HEK293 (cell line): ENCODE measurements at regions not wholly inside any gene's neighbourhood (a gene's known extent, or its start where the extent isn't known, plus 50 kb on each side); places are given as distances from the start of the nearest gene placed in this dataset.

ENCODE experiments used
- CTCF ChIA-PET: fragments of 350-600 bp; formaldehyde crosslinking; extraction: SDS; loops from one replicate; lab custom pipeline; 2021; ENCODE audit warnings: antibody characterized with exemption; lab: Yijun Ruan, JAX
- POLR2A ChIA-PET: fragments of 300-600 bp; formaldehyde crosslinking; extraction: SDS; loops from one replicate; lab custom pipeline; 2020; ENCODE audit warnings: antibody characterized with exemption, inconsistent platforms; lab: Yijun Ruan, JAX
- H3K27ac ChIP-seq: fragments of 200-500 bp; sonication (Bioruptor generic); 2 replicates; pipeline ENCODE4 v1.5.1; 2014; ENCODE audit warnings: low read depth, low read length, control low read depth, inconsistent platforms; ENCODE audit errors: extremely low read depth
- H3K36me3 ChIP-seq, 2 experiments: fragments of 200-500 bp in 1 of 2; sonication (Bioruptor generic) in 1 of 2; 1 replicate in 1 of 2; 2 replicates in 1 of 2; pipeline ENCODE4 v1.5.1; 2014 to 2017; ENCODE audit warnings: inconsistent platforms in 2 of 2, low read length in 2 of 2; ENCODE audit not compliant: control insufficient read depth in 2 of 2, insufficient read depth in 1 of 2
- H3K4me1 ChIP-seq: fragments of 200-500 bp; sonication (Bioruptor generic); 2 replicates; pipeline ENCODE4 v1.5.1; 2014; ENCODE audit warnings: mild to moderate bottlenecking, low read length, inconsistent platforms; ENCODE audit not compliant: control insufficient read depth, insufficient read depth
- H3K4me3 ChIP-seq: 2 replicates; pipeline ENCODE4 v1.5.1; 2011; ENCODE audit warnings: low read depth, mild to moderate bottlenecking, control low read depth, low read length, moderate library complexity
- H3K9me3 ChIP-seq: fragments of 200-500 bp; sonication (Bioruptor generic); 2 replicates; pipeline ENCODE4 v1.5.1; 2014; ENCODE audit warnings: low read depth, low read length, inconsistent platforms; ENCODE audit not compliant: control insufficient read depth, insufficient read depth
- GFI1B ChIP-seq: fragments of 450-650 bp; formaldehyde crosslinking; IDR thresholded peaks from 2 replicates; pipeline ENCODE4 v1.5.1; 2016; ENCODE audit warnings: missing biosample characterization, missing genetic modification characterization
- IKZF3 ChIP-seq: fragments of 450-650 bp; IDR thresholded peaks from 2 replicates; pipeline ENCODE4 v1.5.0; 2018; ENCODE audit warnings: missing biosample characterization, mild to moderate bottlenecking, missing genetic modification characterization, moderate library complexity
- SCRT2 ChIP-seq: fragments of 450-650 bp; formaldehyde crosslinking; IDR thresholded peaks from 2 replicates; pipeline ENCODE4 v1.5.1; 2016; ENCODE audit warnings: missing biosample characterization, missing genetic modification characterization
- SETDB1 ChIP-seq: IDR thresholded peaks from one replicate; pipeline ENCODE4 v1.6.1; 2017; ENCODE audit warnings: mild to moderate bottlenecking, low read length, moderate library complexity, mixed read lengths; ENCODE audit not compliant: insufficient read length
- WT1 ChIP-seq: fragments of 450-650 bp; formaldehyde crosslinking; IDR thresholded peaks from 2 replicates; pipeline ENCODE4 v1.5.1; 2016; ENCODE audit warnings: missing biosample characterization, missing genetic modification characterization
- ZEB2 ChIP-seq: fragments of 450-650 bp; formaldehyde crosslinking; IDR thresholded peaks from 2 replicates; pipeline ENCODE4 v1.5.1; 2016; ENCODE audit warnings: missing biosample characterization, missing genetic modification characterization
- ZNF112 ChIP-seq: fragments of 450-650 bp; formaldehyde crosslinking; IDR thresholded peaks from 2 replicates; pipeline ENCODE4 v1.5.0; 2017; ENCODE audit warnings: missing biosample characterization, missing genetic modification characterization
- ZNF132 ChIP-seq: fragments of 450-650 bp; formaldehyde crosslinking; IDR thresholded peaks from 2 replicates; pipeline ENCODE4 v1.5.1; 2017; ENCODE audit warnings: missing biosample characterization, missing genetic modification characterization, borderline replicate concordance
- ZNF140 ChIP-seq: fragments of 450-650 bp; formaldehyde crosslinking; IDR thresholded peaks from 2 replicates; pipeline ENCODE4 v1.5.1; 2016; ENCODE audit warnings: missing biosample characterization, missing genetic modification characterization
- ZNF214 ChIP-seq: fragments of 450-650 bp; formaldehyde crosslinking; IDR thresholded peaks from 2 replicates; pipeline ENCODE4 v1.5.1; 2017; ENCODE audit warnings: missing biosample characterization, mild to moderate bottlenecking, missing genetic modification characterization, borderline replicate concordance
- ZNF350 ChIP-seq: fragments of 450-650 bp; formaldehyde crosslinking; IDR thresholded peaks from 2 replicates; pipeline ENCODE4 v1.5.0; 2017; ENCODE audit warnings: missing biosample characterization, mild to moderate bottlenecking, missing genetic modification characterization
- ZNF391 ChIP-seq: fragments of 450-650 bp; formaldehyde crosslinking; IDR thresholded peaks from 2 replicates; pipeline ENCODE4 v1.5.1; 2016; ENCODE audit warnings: low read depth, missing biosample characterization, missing genetic modification characterization, borderline replicate concordance
- ZNF449 ChIP-seq: fragments of 450-650 bp; formaldehyde crosslinking; IDR thresholded peaks from 2 replicates; pipeline ENCODE4 v1.5.1; 2017; ENCODE audit warnings: missing biosample characterization, mild to moderate bottlenecking, missing genetic modification characterization, moderate library complexity
- ZNF514 ChIP-seq: fragments of 450-650 bp; formaldehyde crosslinking; IDR thresholded peaks from 2 replicates; pipeline ENCODE4 v1.5.1; 2016; ENCODE audit warnings: missing biosample characterization, missing genetic modification characterization
- ZNF707 ChIP-seq: fragments of 450-650 bp; formaldehyde crosslinking; IDR thresholded peaks from 2 replicates; pipeline ENCODE4 v1.5.1; 2016; ENCODE audit warnings: missing biosample characterization, missing genetic modification characterization
- ZNF768 ChIP-seq: fragments of 450-650 bp; formaldehyde crosslinking; IDR thresholded peaks from 2 replicates; pipeline ENCODE4 v1.5.1; 2018; ENCODE audit warnings: missing biosample characterization, mild to moderate bottlenecking, missing genetic modification characterization
- ZNF791 ChIP-seq: fragments of 450-650 bp; formaldehyde crosslinking; IDR thresholded peaks from 2 replicates; pipeline ENCODE4 v1.5.1; 2016; ENCODE audit warnings: missing biosample characterization, missing genetic modification characterization
- ZSCAN4 ChIP-seq: fragments of 450-650 bp; formaldehyde crosslinking; IDR thresholded peaks from 2 replicates; pipeline ENCODE4 v1.5.1; 2017; ENCODE audit warnings: missing biosample characterization, missing genetic modification characterization
- TF ChIP-seq, protein P1 (sequence below): fragments of 450-650 bp; IDR thresholded peaks from 2 replicates; pipeline ENCODE4 v1.5.1; 2018; ENCODE audit warnings: missing biosample characterization, missing genetic modification characterization

DNA sequence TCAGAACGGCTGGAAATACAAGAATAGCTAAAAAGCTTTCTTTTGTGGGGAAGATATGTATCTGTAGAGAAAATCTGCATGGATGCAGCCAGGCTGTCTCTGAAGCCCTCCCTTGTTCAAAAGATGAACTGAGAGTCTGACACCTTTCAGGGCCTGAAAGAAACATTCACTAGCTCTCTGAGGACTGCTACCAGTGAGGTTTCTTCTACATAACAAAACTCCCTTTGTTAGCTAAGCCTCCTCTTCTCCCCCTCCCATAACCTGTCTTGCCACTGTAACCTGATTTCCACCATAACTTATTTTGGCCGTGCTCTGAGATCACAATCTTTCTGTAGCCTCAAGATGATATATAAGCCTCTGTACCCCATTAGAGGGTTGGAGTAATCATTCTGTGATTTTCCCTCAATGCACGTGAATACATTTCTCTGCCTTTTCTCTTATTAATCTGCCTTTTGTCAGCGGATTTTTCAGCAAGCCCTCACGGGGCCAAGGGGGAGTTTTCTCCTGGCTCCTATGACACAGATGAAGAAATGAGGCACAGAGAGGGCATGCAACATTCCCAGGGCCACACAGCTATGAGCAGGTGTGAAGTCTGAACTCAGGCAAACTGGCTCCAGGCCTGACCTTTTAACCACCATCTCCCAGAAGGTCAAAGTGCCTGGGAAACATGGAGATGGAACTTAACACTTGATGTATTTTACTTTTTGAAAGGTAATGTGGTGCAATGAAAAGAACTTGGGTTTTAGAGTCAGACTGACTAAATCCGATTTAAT, 161.6 kb upstream of the PRDX4 start:
- no peaks in the 10 kb centered on the region for H3K36me3 ChIP-seq
- ChIA-PET POLR2A (interaction anchor here (0.6 kb wide), 1 partner anchor 1560 kb away, joined by 8 read pairs; no protein-coding TSS in a partner anchor), CTCF (no interaction called here)
- H3K4me1 ChIP-seq = no peaks in the 10 kb centered on the region; the same call in none of the 2 replicates
- no peak overlapping the region for H3K4me3 ChIP-seq
- no peaks in the 10 kb centered on the region for H3K9me3 ChIP-seq
- H3K27ac ChIP-seq = no peak overlapping the region
- no peak for TF ChIP-seq ZNF514
- no peak for TF ChIP-seq ZNF391
- no peak for TF ChIP-seq SCRT2 (tag by site-specific recombination)

GRCh38 chrX:23509256-23509655, 158.0 kb upstream of the PRDX4 start:
- H3K4me3 ChIP-seq = no peak overlapping the region
- no peaks in the 10 kb centered on the region for H3K9me3 ChIP-seq
- no peak for TF ChIP-seq ZSCAN4 (tag by site-specific recombination)
- no peak for TF ChIP-seq ZNF449 (tag by site-specific recombination)
- TF ChIP-seq ZNF350 (tag by site-specific recombination) = no peak
- TF ChIP-seq, protein P1, sequence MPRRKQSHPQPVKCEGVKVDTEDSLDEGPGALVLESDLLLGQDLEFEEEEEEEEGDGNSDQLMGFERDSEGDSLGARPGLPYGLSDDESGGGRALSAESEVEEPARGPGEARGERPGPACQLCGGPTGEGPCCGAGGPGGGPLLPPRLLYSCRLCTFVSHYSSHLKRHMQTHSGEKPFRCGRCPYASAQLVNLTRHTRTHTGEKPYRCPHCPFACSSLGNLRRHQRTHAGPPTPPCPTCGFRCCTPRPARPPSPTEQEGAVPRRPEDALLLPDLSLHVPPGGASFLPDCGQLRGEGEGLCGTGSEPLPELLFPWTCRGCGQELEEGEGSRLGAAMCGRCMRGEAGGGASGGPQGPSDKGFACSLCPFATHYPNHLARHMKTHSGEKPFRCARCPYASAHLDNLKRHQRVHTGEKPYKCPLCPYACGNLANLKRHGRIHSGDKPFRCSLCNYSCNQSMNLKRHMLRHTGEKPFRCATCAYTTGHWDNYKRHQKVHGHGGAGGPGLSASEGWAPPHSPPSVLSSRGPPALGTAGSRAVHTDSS = no peak
- no peak for TF ChIP-seq ZNF707 (tag by site-specific recombination)
- no peak for TF ChIP-seq GFI1B (tag by site-specific recombination)
- no peak for TF ChIP-seq ZNF112 (tag by site-specific recombination)
- TF ChIP-seq ZNF140 = no peak
- TF ChIP-seq ZNF214 (tag by site-specific recombination) = no peak
- no peak for TF ChIP-seq ZNF132 (tag by site-specific recombination)
- no peak for TF ChIP-seq ZEB2 (tag by site-specific recombination)
- TF ChIP-seq ZNF791 (tag by site-specific recombination) = no peak
- TF ChIP-seq IKZF3 (tag by site-specific recombination) = no peak
- TF ChIP-seq WT1 = no peak
- no peak for TF ChIP-seq ZNF768 (tag by site-specific recombination)
- TF ChIP-seq SETDB1 = no peak
- TF ChIP-seq, all 188 proteins: peak for 0
- Histone ChIP-seq H3K4me1 (peaks cover 6% of the 10 kb centered on the region), H3K36me3 (no peaks in the 10 kb centered on the region), H3K27ac (no peak overlapping the region)
- POLR2A ChIA-PET = no interaction called here
- CTCF ChIA-PET = interaction anchor here (0.7 kb wide), 1 partner anchor 48 kb away, joined by 3 read pairs; no protein-coding TSS in a partner anchor
